Loucy (cell line): ENCODE measurements at regions not wholly inside any gene's neighbourhood (a gene's known extent, or its start where the extent isn't known, plus 50 kb on each side); places are given as distances from the start of the nearest gene placed in this dataset.

Experiments
- H2AFZ ChIP-seq: fragments of 200-600 bp; sonication (generic); 2 replicates; pipeline ENCODE4 v1.6.0; 2016; ENCODE audit warnings: antibody characterized with exemption, mild to moderate bottlenecking, low read length, moderate library complexity
- H3F3A ChIP-seq: fragments of 200-600 bp; 2 replicates; pipeline ENCODE4 v1.6.0; 2016; ENCODE audit warnings: antibody characterized with exemption, low read depth, mild to moderate bottlenecking
- H3K27me3 ChIP-seq: fragments of 200-600 bp; sonication (generic); 2 replicates; pipeline ENCODE4 v1.6.1; 2014; ENCODE audit warnings: low read length, mild to moderate bottlenecking; ENCODE audit not compliant: insufficient read depth, poor library complexity, severe bottlenecking
- H3K36me3 ChIP-seq: fragments of 200-600 bp; sonication (generic); 2 replicates; pipeline ENCODE4 v1.6.1; 2016; ENCODE audit warnings: low read length; ENCODE audit not compliant: insufficient read depth
- H3K4me1 ChIP-seq: fragments of 200-600 bp; sonication (generic); 2 replicates; pipeline ENCODE4 v1.5.1; 2014; ENCODE audit warnings: low read length, mild to moderate bottlenecking; ENCODE audit not compliant: insufficient read depth, poor library complexity, severe bottlenecking
- H3K4me2 ChIP-seq: fragments of 200-600 bp; sonication (generic); 2 replicates; pipeline ENCODE4 v1.6.0; 2014; ENCODE audit warnings: antibody characterized with exemption, low read length, low read depth, mild to moderate bottlenecking; ENCODE audit not compliant: poor library complexity, severe bottlenecking
- H3K4me3 ChIP-seq: fragments of 200-600 bp; sonication (generic); 2 replicates; pipeline ENCODE4 v1.5.1; 2014; ENCODE audit warnings: low read length, mild to moderate bottlenecking, mixed read lengths; ENCODE audit not compliant: poor library complexity, severe bottlenecking
- H3K79me2 ChIP-seq: fragments of 200-600 bp; sonication (generic); 2 replicates; pipeline ENCODE4 v1.6.1; 2014; ENCODE audit warnings: low read length; ENCODE audit not compliant: insufficient read depth
- H3K9ac ChIP-seq: fragments of 200-600 bp; sonication (generic); 2 replicates; pipeline ENCODE4 v1.6.0; 2014; ENCODE audit warnings: mild to moderate bottlenecking, low read depth, low read length, moderate library complexity; ENCODE audit not compliant: poor library complexity, severe bottlenecking
- H3K9me2 ChIP-seq: fragments of 200-600 bp; sonication (generic); replicated peaks from 2 replicates; pipeline ENCODE4 v1.6.1; 2016; ENCODE audit warnings: low read depth, low read length, mixed read lengths
- H3K9me3 ChIP-seq: fragments of 200-600 bp; sonication (generic); 2 replicates; pipeline ENCODE4 v1.6.1; 2014; ENCODE audit warnings: mild to moderate bottlenecking, antibody characterized with exemption, low read length, low read depth; ENCODE audit not compliant: insufficient read depth
- H4K20me1 ChIP-seq: fragments of 200-600 bp; sonication (generic); 2 replicates; pipeline ENCODE4 v1.6.0; 2014; ENCODE audit warnings: antibody characterized with exemption, low read length, mild to moderate bottlenecking; ENCODE audit not compliant: insufficient read depth, poor library complexity, severe bottlenecking
- EZH2phosphoT487 ChIP-seq: fragments of 200-600 bp; IDR thresholded peaks from 2 replicates; pipeline ENCODE4 v1.6.1; 2018; ENCODE audit warnings: antibody characterized with exemption, mild to moderate bottlenecking, moderate library complexity, borderline replicate concordance
- TF ChIP-seq, protein P1 (sequence below): fragments of 200-600 bp; sonication (generic); conservative IDR thresholded peaks from 2 replicates; pipeline ENCODE4 v1.5.1; 2014; ENCODE audit warnings: mild to moderate bottlenecking, antibody characterized with exemption, low read length

DNA sequence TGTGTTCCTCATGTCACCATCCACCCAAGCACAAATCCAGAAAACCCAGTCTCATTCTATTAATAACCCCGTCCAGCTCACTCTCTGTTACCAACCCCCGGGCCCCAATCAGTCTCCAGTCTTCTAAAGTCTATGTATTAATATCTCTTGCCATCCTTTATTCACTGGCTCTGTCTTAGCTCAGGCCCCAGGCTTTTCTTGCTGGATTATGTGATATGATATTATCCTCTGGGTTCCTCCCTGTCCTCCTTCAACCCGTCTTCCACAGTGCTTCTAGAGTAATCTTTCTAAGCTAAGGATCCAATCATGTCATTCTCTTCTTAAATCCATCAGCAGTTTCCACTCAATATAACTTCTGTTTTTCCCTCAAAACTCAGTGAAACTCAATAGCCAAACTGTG is 240.5 kb upstream of the OSR1 start:
- TF ChIP-seq, protein P1, sequence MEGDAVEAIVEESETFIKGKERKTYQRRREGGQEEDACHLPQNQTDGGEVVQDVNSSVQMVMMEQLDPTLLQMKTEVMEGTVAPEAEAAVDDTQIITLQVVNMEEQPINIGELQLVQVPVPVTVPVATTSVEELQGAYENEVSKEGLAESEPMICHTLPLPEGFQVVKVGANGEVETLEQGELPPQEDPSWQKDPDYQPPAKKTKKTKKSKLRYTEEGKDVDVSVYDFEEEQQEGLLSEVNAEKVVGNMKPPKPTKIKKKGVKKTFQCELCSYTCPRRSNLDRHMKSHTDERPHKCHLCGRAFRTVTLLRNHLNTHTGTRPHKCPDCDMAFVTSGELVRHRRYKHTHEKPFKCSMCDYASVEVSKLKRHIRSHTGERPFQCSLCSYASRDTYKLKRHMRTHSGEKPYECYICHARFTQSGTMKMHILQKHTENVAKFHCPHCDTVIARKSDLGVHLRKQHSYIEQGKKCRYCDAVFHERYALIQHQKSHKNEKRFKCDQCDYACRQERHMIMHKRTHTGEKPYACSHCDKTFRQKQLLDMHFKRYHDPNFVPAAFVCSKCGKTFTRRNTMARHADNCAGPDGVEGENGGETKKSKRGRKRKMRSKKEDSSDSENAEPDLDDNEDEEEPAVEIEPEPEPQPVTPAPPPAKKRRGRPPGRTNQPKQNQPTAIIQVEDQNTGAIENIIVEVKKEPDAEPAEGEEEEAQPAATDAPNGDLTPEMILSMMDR = no peak
- no peak for TF ChIP-seq EZH2phosphoT487
- H3K9me2 ChIP-seq = no peaks in the 10 kb centered on the region

DNA sequence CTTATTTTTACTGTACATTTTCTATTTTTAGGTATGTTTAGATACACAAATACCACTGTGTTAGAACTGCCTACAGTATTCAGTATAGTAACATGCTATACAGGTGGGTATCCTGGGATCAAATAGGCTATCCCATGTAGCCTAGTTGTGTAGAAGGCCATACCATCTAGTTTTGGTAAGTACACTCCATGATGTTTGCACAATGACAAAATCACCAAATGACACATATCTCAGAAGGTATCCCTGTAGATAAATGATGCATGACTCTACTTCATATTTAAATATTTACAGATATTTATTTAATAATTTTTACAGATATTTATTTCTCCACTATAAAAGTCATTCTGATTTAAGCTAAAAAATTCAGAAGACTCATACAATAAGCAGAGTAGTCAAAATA is 233.8 kb upstream of the OSR1 start:
- Histone ChIP-seq H3K4me3 (no peak overlapping the region), H3K4me2 (no peak overlapping the region), H3K9ac (no peak overlapping the region), H3K4me1 (no peaks in the 10 kb centered on the region), H3K9me3 (no peaks in the 10 kb centered on the region), H3K27me3 (no peaks in the 10 kb centered on the region), H2AFZ (no peak overlapping the region), H3K79me2 (no peaks in the 10 kb centered on the region), H3K36me3 (no peaks in the 10 kb centered on the region), H4K20me1 (no peaks in the 10 kb centered on the region), H3F3A (no peaks in the 10 kb centered on the region), H3K9me2 (no peaks in the 10 kb centered on the region)
- TF ChIP-seq EZH2phosphoT487 = no peak
- TF ChIP-seq, protein P1 = no peak

More for the DNA sequence above, 240.5 kb upstream of the OSR1 start:
- Histone ChIP-seq H4K20me1 (no peaks in the 10 kb centered on the region), H3K9ac (no peak overlapping the region), H3K4me3 (no peak overlapping the region), H3F3A (no peaks in the 10 kb centered on the region), H3K36me3 (no peaks in the 10 kb centered on the region), H3K4me2 (no peak overlapping the region), H3K79me2 (no peaks in the 10 kb centered on the region), H3K27me3 (no peaks in the 10 kb centered on the region), H3K9me3 (no peaks in the 10 kb centered on the region), H2AFZ (no peak overlapping the region), H3K4me1 (no peaks in the 10 kb centered on the region)

DNA sequence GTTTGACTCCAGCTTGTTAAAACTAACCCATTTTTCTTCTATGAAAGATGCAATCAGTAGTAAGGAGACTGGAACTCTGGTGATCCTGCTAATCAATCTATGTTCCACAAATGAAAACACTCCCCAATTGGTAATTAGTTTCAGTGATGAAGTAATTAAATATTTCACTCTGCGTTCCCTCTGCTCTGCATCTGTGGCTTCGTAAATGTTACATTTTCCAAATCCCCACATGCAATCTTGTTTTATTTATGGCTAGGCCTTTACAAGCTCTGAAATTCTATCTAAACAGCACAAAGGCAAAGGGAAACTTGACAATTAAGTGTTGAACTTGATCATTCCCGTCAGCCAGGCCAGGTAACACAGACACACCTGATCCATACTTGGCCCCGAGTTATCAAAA is 231.4 kb upstream of the OSR1 start:
- Histone ChIP-seq H3K4me2 (no peak overlapping the region), H3F3A (no peaks in the 10 kb centered on the region), H3K9me2 (no peaks in the 10 kb centered on the region), H3K36me3 (no peaks in the 10 kb centered on the region), H3K4me1 (no peaks in the 10 kb centered on the region), H3K27me3 (no peaks in the 10 kb centered on the region), H3K4me3 (no peak overlapping the region), H3K79me2 (no peaks in the 10 kb centered on the region), H4K20me1 (no peaks in the 10 kb centered on the region), H3K9ac (no peak overlapping the region), H3K9me3 (no peaks in the 10 kb centered on the region), H2AFZ (no peak overlapping the region)
- no peak for TF ChIP-seq EZH2phosphoT487
- TF ChIP-seq, protein P1 = no peak
